PC-3 (cell line): ENCODE measurements at regions not wholly inside any gene's neighbourhood (a gene's known extent, or its start where the extent isn't known, plus 50 kb on each side); places are given as distances from the start of the nearest gene placed in this dataset.

ENCODE experiments used
- CTCF ChIP-seq: fragments of 300-600 bp; sonication (generic); conservative IDR thresholded peaks from 2 replicates; pipeline ENCODE4 v1.5.1; 2017; ENCODE audit warnings: antibody characterized with exemption, low read depth, mild to moderate bottlenecking, low read length
- EZH2phosphoT487 ChIP-seq: fragments of 300-600 bp; sonication (generic); IDR thresholded peaks from 2 replicates; pipeline ENCODE4 v1.6.1; 2018; ENCODE audit warnings: mild to moderate bottlenecking, antibody characterized with exemption, low read length, borderline replicate concordance

GRCh38 chr3:189557824-189558223, 73.4 kb upstream of the TP63 start:
- no peak for TF ChIP-seq EZH2phosphoT487
- TF ChIP-seq CTCF, result no peak
